ENCODE measurements at regions not wholly inside any gene's neighbourhood (a gene's known extent, or its start where the extent isn't known, plus 50 kb on each side); places are given as distances from the start of the nearest gene placed in this dataset.

DNA sequence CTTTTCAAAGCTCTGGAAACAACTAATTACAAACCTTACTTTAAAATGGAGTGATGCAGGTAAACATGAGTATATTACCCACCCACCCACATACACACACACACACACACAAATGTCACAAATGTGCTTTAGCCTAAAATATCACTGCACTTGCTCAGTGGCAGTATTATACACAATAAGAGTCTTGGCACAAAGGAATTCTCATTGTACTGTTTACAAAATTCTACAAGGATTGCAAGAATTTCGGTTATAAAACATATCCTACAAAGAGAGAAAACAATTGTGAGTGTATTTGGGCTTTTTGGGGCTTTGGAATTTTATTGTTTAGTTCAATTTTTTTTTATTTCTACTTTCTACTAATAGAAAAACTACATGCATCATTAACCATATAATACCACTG, 113.2 kb upstream of the BEND6 start:
- TF ChIP-seq, protein P1, sequence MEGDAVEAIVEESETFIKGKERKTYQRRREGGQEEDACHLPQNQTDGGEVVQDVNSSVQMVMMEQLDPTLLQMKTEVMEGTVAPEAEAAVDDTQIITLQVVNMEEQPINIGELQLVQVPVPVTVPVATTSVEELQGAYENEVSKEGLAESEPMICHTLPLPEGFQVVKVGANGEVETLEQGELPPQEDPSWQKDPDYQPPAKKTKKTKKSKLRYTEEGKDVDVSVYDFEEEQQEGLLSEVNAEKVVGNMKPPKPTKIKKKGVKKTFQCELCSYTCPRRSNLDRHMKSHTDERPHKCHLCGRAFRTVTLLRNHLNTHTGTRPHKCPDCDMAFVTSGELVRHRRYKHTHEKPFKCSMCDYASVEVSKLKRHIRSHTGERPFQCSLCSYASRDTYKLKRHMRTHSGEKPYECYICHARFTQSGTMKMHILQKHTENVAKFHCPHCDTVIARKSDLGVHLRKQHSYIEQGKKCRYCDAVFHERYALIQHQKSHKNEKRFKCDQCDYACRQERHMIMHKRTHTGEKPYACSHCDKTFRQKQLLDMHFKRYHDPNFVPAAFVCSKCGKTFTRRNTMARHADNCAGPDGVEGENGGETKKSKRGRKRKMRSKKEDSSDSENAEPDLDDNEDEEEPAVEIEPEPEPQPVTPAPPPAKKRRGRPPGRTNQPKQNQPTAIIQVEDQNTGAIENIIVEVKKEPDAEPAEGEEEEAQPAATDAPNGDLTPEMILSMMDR (conservative IDR thresholded peaks at IDR 0.05) = no peak
- TF ChIP-seq ZFX (IDR thresholded peaks at IDR 0.05) = no peak
